Stromal cell of bone marrow (primary cell): ENCODE measurements at regions not wholly inside any gene's neighbourhood (a gene's known extent, or its start where the extent isn't known, plus 50 kb on each side); places are given as distances from the start of the nearest gene placed in this dataset.
A peak's percentile ranks its signal among the peaks of the same experiment; 100 is the strongest.
"Not testable (repeated sequence)": the region's sequence is repeated elsewhere in the genome, so short reads cannot be mapped to it uniquely, and the experiment has no call there.

Source experiments
- DNase-seq: peaks from one replicate; pipeline ENCODE4 v3.0.0-alpha.2; 2012; ENCODE audit warnings: low read depth

DNA sequence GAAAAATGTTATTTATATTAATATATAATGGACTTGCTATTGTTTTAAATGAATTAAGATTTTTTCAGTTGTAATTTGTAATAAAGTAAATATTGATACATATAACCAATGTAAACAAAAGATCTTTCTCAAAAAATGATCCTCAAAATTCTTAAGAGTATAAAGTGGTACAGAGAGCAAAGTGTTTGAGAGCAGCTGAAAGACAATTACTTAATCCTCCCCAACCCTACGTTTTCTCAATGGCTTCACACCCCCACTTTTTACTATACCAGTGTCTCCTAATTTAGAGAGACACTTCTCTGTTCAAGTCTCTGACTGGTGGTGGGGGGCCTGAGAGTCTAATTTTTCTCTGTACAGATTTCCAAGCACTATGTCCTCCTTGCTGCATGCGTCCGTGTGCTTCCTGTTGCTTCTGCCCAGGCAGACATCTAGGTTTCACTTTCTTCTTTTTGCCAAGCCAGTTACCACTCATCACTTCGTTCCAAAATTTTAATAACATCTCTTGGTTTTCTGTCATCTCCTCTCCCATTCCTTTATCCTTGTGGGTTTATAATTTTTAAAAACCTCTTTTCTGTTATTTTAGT, 276.3 kb upstream of the DNAJC19 start:
- DNase-seq, result no peak

DNA sequence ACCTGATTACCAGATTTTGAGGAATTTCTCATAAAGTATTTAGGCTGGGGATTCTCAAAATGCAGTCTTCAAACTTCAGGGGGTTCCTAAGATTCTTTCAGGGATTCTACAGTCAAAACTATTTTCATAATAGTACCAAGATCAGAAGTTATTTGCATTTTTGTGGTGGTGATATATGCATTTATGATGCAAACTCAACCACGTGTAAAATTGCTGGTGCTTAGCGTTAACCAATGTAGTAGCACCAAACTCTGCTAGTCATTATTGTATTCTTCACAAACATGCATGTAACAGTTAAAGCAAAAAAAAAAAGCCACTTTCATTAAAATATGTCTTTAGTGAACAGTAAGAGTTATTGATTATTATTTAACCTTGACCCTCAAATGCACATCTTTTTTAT, 274.9 kb upstream of the DNAJC19 start:
- DNase-seq, result no peak

DNA sequence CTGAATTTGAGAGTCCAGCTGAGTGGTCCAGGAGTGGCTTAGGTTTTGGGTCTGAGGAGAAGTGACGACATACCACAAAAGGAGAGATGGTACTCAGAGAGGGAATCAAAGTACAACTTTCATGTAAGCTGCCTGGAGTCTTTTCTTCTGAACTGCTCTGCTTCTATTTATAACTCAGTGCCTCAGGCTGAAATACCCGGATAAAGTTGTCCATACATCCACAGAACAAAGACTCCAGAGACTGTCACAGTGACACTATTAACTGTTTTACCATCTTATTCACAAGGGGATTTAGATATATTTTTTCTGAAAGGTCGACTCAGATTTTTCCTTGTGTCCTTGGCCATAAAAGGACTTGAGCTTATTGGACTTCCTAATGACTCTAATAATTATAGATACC, 264.3 kb upstream of the DNAJC19 start:
- DNase-seq, result no peak

DNA sequence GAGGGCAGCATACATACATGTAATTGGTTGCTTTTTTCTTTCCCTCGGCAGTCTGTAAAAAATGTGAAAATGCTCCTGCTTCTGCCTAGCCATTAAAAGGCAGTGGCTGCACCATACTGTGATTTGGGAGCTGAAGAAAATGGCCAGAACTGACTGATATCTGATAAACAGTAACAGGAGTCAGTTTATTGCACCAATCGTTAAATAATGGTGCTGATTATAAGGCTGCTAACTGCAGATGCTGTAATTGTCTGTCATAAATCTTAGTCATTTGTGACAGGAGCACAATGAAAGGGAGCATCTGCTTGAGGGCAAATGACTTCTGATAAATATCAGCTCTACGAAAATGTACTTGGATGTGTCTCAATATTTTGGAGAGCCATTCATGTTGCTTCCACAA, 263.1 kb upstream of the DNAJC19 start:
- DNase-seq, result no peak

DNA sequence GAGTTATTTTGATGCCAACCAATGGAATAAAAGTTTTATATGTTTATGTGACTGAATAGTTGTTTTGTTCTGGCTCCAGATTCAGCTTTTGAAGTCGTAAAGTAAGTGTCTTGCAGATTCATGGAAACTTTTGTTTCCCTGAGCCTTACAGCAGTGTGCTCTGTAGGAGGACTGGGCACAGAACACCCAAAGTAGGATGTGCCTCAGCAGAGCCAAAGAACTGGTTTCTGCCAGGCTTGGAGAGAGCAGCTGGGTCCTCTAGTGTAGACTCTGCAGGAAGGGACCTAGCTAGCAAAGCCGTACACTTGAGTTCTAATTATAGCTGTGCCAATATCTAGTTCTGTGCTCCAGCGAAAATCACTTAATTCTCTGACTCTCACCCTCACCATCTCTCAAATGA, 261.2 kb upstream of the DNAJC19 start:
- DNase-seq, result no peak

DNA sequence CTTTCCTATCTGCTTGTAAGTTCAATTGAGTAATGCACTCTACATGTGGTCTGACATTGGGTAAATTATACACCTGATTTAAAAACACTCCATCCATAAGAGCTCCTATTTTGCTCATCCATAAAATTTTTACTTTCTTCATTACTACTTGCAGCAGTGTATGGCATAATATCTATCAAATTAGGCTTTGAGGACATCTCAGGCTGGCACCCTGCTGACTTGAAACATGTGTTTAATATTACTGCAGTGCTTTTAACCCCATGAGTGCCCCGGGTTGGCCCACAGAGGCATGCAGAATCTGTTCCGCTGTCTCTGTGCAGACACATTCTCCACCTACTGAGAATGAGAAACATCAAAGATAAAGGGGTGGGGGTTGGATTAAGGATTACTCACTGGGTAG, 249.9 kb upstream of the DNAJC19 start:
- DNase-seq, result no peak

DNA sequence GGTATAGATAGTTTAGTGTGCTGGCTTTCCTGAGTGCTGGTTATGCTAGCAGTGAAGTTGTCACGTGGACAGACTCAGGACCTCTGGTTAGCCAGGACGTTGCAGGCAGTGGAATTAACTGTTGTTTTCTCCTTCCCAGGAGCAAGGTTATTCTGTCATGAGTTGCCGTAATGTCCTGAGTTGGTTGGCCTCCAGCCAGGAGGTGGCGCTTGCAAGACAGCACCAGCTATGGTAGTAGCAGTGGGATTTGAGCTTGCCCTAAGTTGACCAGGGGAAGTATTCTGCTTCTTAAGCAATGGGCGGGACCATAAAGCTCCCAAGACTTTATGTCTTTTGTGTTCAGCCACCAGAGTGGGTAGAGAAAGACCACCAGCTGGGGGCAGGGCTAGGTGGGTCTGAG, 240.7 kb upstream of the DNAJC19 start:
- no peak for DNase-seq

DNA sequence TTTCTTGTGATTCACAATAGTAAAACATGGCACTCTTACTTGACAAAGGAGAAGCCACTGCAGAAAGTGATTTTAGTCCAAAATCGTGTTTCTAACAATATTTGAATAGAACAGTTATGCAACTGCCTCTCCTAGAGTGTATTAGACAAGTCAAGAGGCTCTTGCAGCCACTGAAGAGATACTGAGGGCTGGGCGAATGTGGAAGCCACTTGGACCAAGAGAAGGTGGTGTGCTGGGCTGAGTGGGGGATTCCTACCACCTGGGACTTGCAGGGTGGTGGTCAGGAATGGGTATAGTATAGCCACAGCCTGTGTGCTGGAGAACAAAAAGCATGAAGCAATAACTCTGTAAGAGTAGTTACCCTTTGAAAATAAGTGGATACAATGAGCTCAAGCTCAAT, 223.8 kb upstream of the DNAJC19 start:
- DNase-seq, result no peak

DNA sequence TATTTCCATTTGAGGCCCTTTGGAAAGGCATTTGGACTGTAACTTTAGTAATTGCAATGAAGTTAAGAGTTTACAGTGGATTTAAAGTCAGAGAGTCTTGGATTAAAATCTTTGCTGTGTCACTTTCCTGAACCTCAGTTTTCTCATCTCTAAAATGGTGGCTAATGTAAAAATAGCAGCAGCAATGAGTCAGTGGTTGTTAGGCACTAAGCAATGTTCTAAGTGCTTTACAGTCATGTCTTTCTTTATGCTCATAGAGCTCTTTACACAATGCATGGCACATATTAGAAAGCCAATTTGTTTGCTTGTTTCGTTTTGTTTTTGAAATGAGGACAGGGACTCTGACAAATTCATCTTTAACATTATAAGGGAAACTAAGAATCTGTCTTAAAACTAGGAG, 222.7 kb upstream of the DNAJC19 start:
- no peak for DNase-seq

DNA sequence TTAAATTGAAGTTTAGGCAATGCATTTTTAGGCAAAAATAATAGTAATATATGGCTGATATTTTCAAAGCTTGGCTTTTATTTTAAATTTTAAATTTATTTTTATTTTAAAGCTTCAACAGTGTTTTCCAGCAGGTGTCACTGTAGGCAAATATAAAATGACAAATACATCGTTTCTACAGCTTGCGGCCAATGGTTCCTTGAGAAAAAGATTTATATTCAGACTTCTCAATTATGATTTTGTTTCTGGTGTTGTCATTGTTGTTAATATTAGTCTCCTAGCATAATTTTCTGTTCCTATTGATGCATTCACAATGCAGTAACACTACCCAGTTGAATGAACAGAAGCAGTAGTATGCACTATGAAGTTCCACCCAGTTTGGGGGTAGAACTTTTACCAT, 220.7 kb upstream of the DNAJC19 start:
- peak; percentile 9 for DNase-seq

DNA sequence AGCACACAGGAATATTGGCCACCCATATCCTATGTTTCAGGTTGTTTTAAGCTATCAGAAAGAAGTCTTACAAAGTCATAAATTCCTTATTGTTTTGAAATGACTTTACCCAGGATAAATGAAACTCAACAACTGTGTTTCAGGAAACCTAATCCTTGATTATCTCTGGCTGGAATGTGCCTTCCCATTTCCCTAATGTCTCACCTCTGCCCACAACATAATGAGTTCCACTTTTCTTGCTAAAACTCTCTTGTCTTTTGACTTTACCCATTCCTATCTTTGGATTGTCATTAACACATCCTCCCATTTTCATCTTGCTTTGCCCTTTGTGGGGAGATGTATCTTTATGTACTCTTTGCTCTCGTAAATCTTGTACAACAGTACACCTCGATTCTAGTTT, 200.0 kb upstream of the DNAJC19 start:
- DNase-seq, result no peak

DNA sequence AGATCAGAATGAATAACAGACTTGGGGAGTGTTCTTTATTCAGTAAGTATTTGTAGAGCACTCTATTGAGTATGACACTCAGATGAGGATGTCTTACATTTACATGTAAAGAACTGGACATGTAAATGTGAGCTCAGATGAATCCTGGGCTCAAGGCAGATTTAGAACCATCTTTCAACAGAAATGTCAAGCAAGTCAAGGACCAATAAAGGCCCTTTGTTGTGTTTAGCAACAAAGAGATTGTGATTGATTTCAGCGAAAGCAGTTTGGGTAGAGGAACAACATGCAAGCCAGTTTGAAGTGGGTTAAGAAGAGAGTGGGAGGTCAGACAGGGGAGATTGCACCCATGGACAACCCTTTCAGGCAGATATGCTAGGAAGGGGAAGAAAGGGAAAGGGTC, 194.2 kb upstream of the DNAJC19 start:
- DNase-seq, result no peak

DNA sequence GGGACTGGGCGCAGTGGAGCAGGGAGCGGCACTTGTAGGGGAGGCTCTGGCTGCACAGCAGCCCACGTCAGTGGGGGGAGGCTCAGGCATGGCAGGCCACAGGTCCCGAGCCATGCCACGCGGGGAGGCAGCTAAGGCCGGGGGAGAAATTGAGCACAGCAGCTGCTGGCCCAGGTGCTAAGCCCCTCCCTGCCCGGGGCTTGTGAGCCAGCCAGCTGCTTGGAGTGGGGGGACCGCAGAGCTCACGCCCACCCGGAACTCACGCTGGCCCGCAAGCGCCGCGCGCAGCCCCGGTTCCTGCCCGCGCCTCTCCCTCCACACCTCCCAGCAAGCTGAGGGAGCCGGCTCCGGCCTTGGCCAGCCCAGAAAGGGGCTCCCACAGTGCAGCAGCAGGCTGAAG, 193.5 kb upstream of the DNAJC19 start:
- not testable (repeated sequence) for DNase-seq

DNA sequence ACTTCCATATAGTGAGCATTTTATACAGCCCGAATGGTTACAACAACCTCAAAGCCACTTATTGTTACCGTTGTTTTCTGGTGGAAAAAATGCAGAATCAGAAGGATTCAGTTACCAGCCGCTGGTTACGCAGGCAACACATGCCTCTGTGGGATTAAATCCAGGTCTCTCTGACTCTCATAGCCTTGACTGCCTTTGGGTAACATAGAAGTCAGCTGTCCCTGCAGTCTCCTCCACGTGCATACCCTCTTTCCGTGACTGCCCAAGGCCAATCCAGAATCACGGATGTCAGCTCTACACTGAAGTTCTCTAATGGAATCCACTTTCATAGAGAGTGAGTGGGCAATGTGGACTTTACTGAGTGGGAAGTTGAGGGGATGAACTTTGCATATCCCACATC, 189.5 kb upstream of the DNAJC19 start:
- no peak for DNase-seq

DNA sequence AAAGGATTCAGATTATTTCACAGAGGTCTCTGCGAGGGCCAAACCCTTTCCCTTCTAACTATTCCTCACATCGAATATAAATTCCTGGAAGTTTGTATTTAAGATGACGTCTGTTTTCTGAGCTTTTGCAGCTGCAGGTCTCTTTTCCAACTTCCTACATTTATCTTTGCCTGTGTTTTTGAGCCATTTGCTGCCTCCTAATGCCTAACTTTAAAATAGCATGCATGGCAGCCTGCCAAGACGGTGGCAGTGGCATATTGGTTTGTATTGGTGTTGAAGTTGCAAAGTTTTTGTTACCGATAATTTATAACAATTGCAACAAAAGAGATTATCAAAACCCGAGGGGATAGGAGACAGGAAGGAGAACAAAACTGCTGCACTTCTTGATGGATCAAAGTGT, 187.1 kb upstream of the DNAJC19 start:
- peak; percentile 29 for DNase-seq

DNA sequence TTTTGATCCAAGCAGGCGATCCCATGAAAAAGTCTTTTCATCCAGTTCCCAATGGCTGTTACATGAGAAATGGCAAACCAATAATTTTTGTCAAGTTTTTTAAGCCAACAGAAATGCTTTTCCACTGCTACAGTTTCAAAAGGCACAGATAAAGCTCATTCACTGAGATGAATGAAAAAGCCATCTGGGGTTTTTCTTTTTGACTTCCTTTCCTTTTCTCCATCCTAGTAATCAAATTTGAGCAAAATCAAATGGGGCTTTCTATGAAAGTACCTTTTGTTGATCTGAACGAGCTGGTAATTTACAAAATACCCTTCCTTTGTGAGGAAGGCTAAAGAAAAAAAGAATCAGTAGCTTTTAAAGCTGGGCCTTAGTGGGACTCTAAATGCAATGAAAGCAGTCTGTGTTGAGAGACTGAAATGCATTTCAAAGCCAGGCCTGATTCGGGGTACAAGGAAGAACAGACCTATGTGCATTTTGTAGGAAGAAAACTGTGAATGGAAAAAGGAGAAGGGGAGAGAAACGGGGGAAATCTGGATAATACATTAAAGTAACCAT, 185.2 kb upstream of the DNAJC19 start:
- DNase-seq, result no peak

DNA sequence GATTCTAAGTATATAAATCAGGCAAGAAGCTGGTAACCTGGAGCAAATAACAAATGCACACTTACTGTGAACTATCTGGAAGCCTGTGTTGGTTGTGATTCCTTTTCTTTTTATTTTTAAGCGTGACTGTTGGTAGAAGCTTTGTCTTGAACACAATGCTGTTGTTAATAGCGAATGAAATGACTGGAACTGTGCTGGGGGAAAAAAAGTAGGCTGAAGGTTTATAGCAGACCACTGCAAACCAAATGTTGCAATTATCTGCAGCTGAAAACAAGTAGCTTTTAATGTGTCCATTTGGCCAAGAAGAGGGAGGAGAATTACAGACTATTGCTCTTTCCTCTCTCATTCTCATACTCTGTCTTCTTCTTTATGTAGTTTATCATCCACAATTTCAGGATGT, 184.5 kb upstream of the DNAJC19 start:
- no peak for DNase-seq

DNA sequence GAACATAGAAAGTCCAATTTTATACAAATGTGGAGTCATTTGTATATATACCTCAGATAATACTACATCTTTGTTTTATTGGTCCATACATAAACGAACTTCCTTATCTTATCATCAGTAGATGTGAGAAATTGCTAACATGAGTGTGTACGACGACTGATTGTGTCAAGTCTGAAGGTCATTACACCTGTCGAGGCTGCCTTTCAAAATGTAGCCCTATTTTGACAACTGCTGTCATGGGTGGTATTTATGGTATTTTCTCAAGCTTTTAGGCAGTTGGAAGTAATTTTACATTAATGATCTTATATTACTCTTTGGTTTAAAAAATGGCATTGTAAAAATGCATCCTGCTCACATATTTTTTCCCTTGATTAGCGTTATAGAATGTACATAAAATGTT, 183.7 kb upstream of the DNAJC19 start:
- DNase-seq, result no peak

DNA sequence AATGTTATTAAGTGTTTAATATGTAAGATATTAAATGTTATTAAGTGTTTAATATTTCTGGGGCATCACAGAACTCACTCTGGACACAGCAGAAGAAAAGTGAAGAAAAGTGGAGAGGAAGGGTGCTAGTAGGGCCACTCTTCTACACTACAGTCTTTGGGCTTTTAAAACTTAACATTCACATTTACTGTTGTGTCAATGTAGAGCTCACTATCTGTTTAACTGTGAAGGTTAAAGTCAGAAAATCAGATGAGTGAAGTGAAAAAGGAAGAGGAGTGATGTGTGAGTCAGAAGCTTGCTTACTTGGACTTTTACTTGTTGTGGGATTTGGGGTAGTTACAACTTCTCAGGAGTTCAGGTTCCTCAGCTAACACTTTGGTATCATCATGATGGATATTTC, 145.3 kb upstream of the DNAJC19 start:
- no peak for DNase-seq

DNA sequence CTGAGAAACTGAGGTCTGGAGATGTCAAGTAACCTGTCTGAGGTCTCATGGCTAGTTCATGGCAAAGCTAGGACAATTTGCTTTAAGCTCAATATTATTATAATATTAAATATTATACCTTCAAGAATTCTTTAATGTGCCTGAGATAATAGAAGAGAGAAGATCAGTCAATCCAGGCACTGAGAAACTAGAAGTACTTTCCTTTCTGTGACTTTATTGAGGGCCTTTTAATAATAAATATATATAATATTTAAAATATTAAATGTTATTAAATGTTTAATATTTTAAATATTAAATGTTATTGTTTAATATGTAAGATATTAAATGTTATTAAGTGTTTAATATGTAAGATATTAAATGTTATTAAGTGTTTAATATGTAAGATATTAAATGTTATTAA, 144.3 kb upstream of the DNAJC19 start:
- no peak for DNase-seq

DNA sequence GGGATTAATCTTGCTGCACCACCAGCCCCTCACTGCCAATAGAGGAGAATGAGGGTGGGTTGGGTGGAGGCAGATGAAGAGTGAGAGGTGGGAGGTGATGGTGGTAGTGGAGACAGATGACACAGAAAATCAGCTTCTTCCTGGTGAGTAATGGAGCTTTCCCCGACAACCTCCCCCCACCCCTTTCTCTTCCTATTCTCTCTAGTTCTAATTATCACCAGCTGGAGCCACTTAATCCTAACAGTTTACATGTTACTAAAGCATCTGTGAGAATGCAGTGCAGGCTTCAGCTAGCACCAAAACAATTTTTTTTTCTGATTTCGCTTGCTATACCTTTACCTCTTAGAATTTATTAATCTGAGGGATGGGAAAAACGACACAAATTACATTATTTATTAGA, 116.1 kb upstream of the DNAJC19 start:
- DNase-seq, result no peak

DNA sequence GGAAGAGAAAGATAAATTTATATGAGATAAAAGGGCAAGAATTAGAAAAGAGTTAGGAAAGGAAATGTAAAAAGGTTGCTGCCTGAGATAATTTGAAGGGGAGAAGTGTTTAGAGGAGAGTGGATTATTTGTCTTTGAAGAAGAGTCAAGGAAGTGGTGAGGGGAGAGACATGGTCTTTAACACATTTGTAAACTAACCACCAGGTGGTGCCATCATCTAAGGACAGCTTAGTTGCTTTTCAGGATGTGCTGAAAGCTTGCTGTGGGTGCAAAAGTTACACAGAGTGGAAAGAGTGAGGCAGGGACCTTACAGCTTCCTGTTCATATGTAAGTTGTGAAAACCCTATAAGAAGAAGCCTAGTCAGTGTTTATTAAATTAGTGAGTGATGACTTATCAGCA, 114.1 kb upstream of the DNAJC19 start:
- DNase-seq, result no peak

DNA sequence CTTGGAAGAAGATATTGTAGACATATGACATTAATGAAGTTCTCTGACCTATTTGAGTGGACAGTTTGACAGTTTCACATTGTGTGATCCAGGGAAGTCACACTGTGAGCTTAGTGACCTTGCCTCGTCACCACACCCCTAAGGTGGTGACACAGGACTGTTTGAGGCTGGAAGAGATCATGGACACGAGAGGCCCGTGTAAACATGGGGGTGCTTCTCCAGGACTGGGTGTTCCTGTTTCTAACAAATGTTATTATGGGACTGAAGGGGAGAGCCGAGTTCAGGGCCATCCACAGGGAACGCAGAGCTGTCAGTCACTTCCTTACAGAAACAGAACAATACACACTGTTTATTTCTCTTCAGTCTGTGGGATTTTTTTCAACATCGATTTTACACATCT, 96.5 kb upstream of the DNAJC19 start:
- no peak for DNase-seq

DNA sequence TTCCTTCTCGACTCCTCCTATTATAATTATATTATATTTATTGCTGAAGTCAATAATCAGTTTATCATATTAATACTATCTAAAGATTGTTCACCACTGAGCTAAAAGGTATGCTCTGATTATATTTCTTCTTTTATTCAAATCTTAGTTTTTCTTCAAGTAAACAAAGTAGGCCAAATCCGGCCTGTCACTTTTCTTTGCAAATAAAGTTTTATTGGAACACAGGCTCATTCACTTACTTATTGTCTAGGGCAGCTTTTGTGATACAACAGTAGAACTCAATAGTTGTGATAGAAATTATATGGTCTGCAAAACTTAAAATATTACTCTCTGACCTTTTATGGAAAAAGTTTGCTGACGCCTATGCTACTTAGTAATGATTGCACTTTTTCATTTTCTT, 92.4 kb upstream of the DNAJC19 start:
- no peak for DNase-seq

DNA sequence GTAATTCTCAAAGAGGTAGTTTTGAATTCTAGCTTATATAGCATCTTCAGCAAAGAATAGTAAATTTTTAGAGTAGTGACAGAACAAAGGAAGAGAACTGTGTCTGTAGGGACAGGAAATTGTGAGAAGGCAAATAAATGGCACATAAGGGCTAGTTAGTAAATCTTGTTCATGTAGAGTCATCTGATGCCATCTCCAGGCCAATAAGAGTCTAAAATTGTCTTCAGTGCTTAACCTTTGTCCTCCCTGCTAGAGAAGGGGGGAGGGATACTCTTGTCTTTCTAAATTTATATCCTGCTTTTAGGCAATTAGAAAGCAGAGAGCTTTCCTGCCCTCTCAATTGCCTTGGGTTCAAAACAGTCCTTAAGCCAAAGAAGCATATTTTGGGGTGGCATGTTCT, 87.0 kb upstream of the DNAJC19 start:
- no peak for DNase-seq
